Mucosa of gallbladder (tissue), 1 donor: ENCODE measurements at regions not wholly inside any gene's neighbourhood (a gene's known extent, or its start where the extent isn't known, plus 50 kb on each side); places are given as distances from the start of the nearest gene placed in this dataset.

Source experiments
- DNase-seq: peaks from one replicate; pipeline ENCODE4 v3.0.0-alpha.2; 2020; ENCODE audit warnings: low spot score
- donor health status: DM: no; HTN: no; CAD: no.

DNA sequence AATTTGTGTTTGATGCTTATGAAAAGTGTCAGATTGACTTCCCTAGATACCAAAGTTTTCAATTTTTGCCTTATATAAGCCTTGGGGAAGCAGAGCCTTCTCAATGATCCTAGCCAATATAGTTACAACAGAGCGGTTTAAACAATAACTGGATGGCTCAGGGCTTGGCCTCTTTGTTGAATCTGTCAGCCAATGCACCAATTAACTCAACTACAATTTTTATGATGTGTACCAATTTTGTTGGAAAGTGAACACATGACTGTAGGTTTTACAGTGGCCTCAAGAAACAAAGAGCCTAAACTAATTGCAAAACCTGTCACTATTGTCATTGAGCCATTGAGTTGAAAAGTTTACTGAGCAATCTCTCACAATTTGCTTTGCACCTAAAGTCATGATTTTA lies 71.6 kb upstream of the RGS18 start:
- DNase-seq: no peak

DNA sequence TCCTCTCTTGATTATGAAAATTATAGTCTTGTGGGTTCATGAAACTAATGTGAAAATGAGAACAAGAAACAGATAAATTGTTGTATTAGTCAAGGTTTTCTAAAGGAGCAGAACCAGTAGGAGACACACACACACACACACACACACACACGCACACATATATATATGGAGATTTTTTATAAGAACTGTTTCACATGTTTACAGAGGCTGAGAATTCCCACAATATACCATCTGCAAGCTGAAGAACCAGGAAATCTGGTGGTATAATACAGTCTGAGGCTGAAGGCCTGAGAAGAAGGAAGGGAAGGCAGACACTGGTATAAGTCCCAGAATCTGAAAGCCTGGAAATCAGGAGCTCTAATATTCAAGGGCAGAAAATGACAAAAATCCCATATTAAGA lies 70.9 kb upstream of the RGS18 start:
- no peak for DNase-seq

DNA sequence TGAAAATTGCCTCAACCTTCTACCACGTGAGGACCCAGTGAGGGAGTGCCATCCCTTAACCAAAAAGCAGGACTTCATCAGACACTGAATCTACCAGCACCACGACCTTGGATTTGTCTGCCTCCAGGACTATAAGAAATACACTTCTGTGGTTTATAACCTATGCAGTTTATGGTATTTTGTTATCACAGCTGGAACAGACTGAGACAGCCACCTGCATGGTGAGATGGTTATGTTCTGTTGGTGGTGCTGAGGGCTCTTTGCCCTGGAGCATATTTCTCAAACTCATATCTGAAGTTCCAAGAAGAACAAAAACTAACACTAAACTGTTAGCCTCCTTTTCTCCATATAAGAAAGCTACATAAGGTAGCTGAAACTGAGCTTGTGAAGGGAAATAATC lies 69.8 kb upstream of the RGS18 start:
- DNase-seq: no peak

DNA sequence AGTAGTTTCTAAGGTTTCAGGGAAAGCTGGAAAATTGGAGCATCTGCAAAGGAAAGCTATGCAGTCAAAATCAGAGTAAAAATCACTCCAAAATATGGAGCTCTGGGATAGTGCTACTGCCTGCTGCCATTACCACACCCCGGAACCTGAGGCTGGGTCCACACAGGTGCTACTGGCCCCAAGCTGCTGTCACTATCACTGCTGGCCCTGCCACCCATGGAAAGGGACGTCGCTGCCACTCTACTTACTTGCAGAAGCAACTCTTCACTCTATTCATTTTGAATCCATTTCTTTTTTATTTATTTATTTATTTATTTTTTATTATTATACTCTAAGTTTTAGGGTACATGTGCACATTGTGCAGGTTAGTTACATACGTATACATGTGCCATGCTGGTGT lies 60.3 kb upstream of the RGS18 start:
- no peak for DNase-seq

DNA sequence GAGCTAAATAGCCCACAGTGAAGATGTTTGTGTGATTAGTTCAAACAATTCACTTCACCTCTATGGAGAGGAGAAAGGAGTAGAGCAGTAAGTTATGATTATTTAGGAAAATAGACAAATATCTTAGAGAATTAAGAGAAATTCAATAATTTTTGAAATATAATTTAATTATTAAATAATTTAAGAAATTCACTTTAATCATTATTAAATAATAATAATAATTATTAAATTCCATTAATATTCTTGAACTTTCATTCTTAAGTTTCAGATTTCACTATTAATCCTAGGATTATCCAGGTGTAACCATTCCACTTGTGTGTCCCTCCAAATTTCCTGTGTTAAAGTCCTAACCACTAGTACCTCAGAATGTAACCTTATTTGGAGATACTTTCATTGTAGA lies 58.9 kb upstream of the RGS18 start:
- no peak for DNase-seq

DNA sequence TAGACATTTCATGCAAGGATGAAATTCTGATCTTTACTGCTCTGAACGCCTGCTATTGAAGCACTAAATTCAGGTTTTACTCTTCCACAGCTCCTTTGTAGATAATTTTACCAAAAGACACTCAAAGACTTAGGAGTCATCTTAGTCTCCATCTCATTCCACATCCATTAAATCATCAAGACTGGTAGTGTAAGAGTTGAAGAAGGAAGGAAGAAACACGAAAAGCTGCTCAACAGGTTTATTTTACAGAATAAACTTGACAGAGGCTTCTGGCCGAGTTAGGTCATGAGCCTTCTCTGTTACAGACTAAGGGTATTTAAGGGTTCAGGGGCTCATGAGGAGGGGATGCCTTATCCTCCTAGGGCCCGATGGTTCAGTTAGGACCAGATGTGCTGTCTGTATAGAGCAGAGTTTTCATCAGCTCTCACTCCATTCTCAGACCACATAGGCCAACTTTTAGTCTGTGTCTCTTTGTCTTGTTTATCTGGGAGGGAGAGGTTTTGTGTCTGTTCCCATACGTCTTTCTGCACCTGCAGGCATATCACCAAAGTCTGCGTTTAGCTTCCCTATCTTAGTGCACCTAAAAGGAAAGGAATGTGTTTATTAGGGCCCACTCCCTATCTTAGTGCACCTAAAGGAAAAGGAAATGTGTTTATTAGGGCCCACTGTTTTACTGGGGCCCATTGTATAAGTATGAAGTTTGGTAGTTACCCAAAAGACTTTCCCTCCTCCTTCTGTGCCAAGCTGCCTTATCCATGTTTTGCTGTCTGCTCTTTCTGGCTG lies 57.4 kb upstream of the RGS18 start:
- no peak for DNase-seq

DNA sequence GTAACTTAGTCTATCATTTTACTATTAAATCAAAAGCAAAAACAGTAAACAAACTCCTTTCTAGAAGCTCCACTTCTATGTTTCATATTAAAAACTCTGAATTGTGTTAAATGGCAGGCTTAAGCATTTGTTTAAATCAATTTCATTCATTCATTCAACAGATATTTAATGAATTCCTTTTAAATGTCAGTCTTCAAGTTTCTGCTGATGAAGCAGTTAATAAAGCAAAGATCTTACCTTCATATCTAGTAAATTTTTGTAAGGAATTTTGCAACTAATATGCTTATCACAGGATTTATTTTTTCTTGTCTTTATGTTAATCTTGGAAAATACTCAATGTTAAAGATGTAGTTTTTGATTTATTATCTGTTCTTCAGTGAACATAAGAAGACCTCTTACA lies 54.1 kb upstream of the RGS18 start:
- no peak for DNase-seq

DNA sequence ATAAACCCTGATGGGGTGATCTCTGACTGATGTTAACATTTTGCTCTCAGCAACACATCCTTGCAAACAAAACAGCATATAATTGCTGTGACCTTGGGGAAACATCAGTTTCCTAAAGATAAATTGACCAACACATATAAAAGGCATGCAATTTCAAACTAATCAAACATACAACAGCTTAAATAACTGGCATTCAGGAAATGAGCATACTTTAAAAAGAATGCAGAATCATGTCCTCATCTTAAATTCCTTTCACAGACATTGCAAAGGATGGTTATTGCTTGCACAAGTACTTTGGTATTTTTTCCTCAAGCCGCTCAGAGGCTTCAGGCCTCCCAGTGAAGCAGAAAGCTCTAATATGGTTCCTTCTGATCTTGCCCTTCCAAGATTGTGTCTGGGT lies 53.4 kb upstream of the RGS18 start:
- no peak for DNase-seq

DNA sequence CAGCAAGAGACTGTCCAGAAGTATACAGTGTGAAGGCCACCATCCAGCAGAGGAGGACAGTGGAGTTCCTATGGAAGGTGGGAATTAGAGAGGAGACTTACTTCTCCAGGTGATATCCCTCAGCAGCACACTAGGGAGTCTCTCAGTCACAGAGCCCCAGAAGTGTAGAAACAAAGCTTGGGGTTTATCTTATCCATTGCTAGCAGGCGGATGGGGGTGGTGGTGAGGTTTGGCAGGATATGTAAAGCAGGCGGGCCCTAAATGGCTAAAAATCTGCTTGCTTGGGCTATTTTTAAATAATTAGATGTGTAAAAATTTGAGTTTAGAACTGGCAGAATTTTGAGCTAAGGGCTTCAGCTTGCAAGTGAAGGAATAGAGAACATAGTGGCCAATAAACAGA lies 50.1 kb upstream of the RGS18 start:
- no peak for DNase-seq
